ENCODE measurements at regions not wholly inside any gene's neighbourhood (a gene's known extent, or its start where the extent isn't known, plus 50 kb on each side); places are given as distances from the start of the nearest gene placed in this dataset.

GRCh38 chr4:8723222-8723980 is 130.8 kb downstream of the CPZ start:
- TF ChIP-seq CTCF (IDR thresholded peaks at IDR 0.05) (no peak), ZFX (IDR thresholded peaks at IDR 0.05; ENCODE audit: borderline replicate concordance) (no peak)
